GM19328 (cell line): ENCODE measurements at regions not wholly inside any gene's neighbourhood (a gene's known extent, or its start where the extent isn't known, plus 50 kb on each side); places are given as distances from the start of the nearest gene placed in this dataset.
A peak's percentile ranks its signal among the peaks of the same experiment; 100 is the strongest.

Experiments used
- ATAC-seq: cut with Tn5 transposase; IDR thresholded peaks from one replicate; pipeline ENCODE4 v1.9.1; 2021; ENCODE audit warnings: mild to moderate bottlenecking, moderate library complexity; ENCODE audit not compliant: unreplicated experiment

DNA sequence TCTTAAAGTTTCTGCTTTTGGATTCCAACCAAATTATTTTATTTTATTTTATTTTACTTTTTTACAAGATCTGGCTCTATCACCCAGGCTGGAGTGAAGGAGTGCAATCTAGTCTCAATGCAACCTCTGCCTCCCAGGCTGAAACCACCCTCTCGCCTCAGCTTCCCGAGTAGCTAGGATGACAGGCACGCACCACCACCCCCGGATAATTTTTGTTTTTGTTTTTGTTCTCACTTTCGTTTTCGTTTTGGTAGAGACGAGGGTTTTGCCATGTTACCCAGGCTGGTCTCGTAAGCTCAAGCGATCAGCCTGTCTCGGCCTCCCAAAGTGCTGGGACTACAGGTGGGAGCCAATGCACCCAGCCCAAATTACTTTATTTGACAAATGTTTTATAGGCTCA lies 219.8 kb downstream of the ETS1 start:
- no peak for ATAC-seq

- no peak for ATAC-seq
These were observed 222.3 kb downstream of the ETS1 start for GRCh38 chr11:128365044-128365443.

DNA sequence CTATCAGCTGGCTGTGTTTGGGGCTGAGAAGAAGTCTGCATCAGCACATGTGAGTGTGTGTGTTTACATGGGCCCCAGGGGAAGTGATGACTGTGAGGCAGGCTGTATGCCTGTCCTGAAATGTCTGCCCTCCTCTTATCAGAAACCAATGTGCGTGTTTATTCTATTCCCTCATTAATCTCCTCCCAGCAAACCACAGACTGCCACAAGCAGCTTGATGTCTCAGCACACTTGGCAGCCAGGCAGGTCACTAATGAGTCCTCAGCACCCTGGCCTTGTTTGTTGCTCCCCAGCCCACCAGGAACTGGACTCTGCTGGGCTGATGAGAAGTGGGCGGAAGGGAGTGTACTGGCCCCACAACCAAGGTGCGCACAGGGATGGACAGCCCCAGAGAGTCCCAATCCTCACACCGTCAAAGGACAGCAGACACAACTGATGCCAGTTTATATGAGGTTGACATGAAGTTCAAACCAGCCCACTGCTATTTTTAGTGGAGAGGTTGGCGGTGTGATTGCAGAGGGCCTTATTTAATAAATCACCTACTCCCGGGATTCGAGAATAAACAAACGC lies 225.8 kb downstream of the ETS1 start:
- no peak for ATAC-seq

GRCh38 chr11:128359515-128359914 lies 227.8 kb downstream of the ETS1 start:
- no peak for ATAC-seq

GRCh38 chr11:128357073-128357472 lies 230.3 kb downstream of the ETS1 start:
- no peak for ATAC-seq

GRCh38 chr11:128355558-128355957 lies 231.8 kb downstream of the ETS1 start:
- ATAC-seq = no peak

DNA sequence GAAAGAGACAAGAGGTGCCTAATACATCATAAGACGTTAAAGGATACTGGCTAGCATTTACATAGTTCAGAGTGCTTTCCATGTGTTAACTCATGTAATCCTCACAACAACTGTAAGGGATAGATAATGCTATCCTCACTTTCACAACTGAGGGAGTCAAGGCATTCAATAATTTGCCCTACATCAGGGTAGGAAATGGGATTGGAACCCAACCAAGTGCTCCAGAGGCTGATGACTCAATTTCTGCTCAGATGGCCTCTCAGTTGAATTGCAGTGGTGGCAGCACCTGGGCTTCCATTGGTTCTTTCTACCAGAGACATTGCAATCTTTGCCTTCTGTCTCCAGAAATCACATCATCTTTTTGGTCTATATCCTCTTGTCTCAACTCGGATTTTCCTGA lies 232.9 kb downstream of the ETS1 start:
- ATAC-seq = no peak

DNA sequence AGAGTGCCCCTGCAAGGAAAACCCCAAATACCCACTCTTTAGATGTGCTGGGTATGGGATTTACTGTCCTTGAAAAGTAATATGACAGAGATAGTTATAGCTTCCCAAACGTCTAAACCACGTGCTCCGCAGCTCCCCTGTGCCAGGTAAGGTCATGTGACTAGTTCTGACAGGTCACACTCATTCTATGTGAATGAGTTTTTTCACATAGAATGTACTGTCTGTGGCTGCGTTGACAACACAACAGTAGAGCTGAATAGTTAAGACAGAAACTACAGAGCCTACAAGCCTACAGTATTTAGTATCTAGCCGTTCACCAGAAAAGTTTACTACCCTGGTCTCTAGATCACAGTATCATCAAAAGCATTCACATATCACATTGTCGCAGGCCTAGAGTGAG lies 236.2 kb downstream of the ETS1 start:
- no peak for ATAC-seq

GRCh38 chr11:128349650-128350299 lies 237.6 kb downstream of the ETS1 start:
- ATAC-seq = no peak

DNA sequence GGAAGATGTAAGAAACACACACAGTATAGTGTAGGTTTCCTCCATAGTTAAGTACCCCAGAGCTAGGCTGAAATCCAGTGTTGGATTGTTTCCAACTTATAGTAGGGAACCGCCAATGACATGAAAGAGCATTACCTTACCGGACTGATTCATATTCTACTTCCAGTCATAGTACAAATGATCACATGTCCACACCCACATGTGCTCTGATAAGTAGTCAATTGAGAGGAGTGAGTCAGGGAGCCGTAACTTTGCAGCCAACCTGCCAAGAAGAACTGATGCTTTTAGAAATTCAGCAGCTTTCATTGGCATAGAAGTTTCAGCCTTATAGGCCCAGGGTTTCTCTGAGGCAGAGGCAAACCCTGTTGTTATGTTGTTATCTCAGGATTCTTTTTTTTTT lies 240.6 kb downstream of the ETS1 start:
- ATAC-seq = no peak

DNA sequence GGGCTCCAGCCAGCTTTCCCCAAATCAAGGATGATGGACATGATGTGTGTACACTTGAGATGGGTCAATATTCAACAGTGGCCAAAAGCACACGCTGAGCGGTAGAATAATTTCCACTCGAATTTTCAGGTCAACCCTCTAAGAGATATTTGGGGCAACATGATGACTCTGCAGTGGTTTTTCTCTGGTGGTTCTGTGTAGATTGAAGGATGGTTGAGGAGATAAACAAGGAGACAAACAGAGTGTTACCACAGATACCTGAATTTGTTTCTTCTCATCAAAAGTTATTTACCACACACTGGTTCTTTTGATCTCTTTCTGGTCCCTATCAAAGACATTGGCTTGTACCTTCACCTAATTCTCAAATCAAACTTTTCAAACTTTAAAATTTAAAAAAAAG lies 242.0 kb downstream of the ETS1 start:
- ATAC-seq = no peak

DNA sequence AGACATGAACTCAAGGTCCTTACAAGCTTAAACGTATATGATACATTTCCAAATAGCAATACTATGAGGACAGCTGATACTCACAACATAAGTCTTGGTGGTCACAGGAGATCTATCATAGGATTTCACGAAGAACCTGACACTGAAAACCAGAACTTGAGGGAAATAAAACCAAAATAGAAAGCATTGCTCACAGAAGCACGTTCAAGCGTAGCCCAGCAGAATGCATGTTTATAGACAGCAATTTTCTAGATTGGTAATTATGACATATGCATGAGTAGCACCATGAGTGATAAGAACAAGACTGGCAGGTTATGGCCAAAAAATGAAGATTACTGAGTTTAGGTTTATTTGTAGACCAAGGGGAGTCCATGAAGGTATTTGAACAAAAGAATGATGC lies 243.5 kb downstream of the ETS1 start:
- no peak for ATAC-seq

DNA sequence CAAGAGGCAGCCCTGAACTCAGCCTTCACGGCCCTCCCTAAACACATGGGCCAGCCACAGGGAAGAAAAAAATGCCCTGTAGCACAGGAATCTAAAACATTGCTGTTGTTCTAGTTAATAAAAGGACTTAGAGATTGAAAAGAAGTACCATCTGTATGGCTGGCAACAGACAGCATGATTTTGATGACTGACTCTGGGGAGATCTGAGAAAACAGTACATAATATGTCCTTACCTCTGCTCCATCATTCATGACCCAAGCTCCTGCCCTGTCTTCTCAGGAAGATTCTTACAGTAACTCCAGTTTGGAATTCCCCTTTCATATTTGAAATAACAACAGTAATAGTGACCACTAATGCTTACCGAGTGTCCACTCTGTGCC lies 244.2 kb downstream of the ETS1 start:
- no peak for ATAC-seq

GRCh38 chr11:128342511-128343134 lies 244.7 kb downstream of the ETS1 start:
- peak; percentile 60 for ATAC-seq

GRCh38 chr11:128341280-128342248 lies 245.8 kb downstream of the ETS1 start:
- ATAC-seq = no peak

DNA sequence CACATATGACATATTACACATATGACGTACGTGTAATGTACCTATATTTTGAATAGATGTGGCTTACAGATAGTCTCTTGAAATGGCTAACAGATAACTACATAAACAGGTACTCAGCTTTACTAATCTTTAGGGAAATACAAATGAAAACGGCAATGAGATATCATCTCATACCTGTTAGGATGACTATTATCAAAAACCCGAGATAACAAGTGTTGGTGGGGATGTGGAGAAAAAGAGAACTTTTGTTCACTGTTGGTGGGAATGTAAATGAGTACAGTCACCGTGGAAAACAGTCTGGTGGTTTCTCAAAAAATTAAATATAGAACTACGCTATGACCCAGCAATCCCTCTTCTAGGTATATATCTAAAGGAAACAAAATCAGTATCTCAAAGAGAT lies 247.6 kb downstream of the ETS1 start:
- ATAC-seq = no peak

- ATAC-seq = no peak
These were observed 248.5 kb downstream of the ETS1 start for GRCh38 chr11:128338811-128339210.

- no peak for ATAC-seq
These were observed 251.2 kb downstream of the ETS1 start for GRCh38 chr11:128336203-128336602.

DNA sequence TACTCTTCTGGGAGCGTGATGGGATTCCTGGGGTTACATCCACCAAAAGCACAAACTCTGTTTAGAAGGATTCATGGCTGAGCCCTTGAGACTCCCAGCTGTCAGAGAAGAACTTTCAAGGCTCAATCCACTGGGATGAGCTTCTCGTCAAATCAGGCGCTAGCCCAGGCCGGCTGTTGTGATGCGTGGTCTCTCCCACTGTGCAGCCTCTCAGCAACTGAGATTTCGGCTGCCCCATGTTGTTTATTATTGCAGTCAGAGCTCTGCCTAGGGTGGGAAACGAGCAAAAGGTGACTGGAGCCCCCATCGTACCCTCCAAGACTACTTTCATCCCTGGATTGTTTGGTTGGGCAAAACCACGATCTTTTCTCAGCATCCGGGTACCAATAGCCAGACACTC lies 251.6 kb downstream of the ETS1 start:
- no peak for ATAC-seq

DNA sequence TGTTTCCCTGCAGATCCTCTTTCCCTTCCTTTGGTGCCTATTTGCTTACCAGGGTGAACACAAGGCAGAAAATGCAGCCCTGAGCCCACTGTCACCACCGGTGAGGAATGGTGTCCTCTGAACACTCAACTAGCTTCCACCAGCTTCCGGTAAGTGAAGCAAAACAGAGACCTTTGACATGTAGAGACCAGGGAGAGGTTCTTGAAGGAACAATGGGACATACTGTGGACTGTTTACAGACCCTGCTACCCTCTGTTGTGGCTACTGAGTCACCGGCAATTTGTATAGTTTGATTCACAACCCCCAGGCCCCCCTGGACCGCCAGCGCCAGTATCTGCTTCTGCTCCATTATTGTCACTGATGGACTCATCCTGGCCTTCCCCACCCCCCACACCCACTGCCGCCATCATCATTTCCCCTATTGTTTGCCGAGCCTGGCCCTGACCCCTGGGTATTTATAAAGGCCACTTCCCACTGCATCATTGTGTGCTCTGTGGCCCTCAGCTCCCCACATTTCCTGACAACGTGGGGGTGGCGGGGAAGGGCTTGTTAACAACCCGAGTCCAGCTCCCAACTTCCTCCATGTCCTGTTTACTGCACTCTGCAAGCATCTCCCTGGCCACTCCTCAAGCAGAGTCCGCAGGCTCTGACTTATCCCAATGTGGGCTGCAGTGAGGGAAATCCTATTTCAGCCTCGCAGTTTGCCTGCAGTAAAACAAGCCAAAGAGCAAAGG lies 252.9 kb downstream of the ETS1 start:
- no peak for ATAC-seq

DNA sequence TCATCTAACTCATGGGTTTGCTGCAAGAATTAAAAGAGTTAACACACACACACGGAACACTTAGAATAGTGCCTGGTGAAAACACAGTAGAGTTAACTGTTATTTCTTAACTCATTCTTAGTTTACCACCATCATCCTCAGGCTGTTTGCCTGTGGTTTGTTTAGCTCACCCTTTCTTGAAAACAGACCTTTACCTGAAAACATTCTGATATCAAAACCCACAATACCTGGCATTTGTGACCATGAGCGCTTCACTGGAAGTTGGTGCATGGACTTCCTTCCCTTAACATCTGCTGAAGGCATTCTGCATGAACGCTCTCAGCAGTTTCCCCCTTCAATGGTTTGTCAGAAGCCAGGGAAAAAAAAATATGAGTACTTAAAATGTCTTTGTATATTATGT lies 256.0 kb downstream of the ETS1 start:
- ATAC-seq = no peak
